ENCODE measurements at regions not wholly inside any gene's neighbourhood (a gene's known extent, or its start where the extent isn't known, plus 50 kb on each side); places are given as distances from the start of the nearest gene placed in this dataset.
A peak's percentile ranks its signal among the peaks of the same experiment; 100 is the strongest.

DNA sequence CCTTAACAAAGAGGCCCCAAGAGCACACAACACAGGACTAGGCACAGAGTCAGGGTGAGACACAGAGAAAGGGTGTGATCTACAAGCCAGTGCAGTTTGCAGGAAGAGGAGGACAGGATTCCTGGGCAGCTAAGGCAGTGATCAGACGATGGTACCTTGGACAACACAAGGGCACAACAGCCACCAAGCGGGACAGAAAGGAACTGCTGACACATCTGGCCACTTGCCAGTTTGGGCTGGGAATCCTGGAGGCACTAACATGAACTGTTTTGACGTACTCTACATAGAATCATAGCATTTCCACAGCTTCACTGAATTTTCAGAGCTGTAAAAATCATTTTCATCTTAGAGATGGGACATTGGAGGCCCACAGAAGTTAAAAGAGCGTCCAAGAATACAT is 221.5 kb upstream of the SLC35G4 start:
- TF ChIP-seq, protein P1, sequence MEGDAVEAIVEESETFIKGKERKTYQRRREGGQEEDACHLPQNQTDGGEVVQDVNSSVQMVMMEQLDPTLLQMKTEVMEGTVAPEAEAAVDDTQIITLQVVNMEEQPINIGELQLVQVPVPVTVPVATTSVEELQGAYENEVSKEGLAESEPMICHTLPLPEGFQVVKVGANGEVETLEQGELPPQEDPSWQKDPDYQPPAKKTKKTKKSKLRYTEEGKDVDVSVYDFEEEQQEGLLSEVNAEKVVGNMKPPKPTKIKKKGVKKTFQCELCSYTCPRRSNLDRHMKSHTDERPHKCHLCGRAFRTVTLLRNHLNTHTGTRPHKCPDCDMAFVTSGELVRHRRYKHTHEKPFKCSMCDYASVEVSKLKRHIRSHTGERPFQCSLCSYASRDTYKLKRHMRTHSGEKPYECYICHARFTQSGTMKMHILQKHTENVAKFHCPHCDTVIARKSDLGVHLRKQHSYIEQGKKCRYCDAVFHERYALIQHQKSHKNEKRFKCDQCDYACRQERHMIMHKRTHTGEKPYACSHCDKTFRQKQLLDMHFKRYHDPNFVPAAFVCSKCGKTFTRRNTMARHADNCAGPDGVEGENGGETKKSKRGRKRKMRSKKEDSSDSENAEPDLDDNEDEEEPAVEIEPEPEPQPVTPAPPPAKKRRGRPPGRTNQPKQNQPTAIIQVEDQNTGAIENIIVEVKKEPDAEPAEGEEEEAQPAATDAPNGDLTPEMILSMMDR (IDR thresholded peaks at IDR 0.05), result peak; percentile 38
- TF ChIP-seq EZH2 (IDR thresholded peaks at IDR 0.05), result no peak
- TF ChIP-seq EZH2phosphoT487 (IDR thresholded peaks at IDR 0.05), result no peak
